Dedifferentiated amniotic fluid mesenchymal stem cell (primary cell): ENCODE measurements at regions not wholly inside any gene's neighbourhood (a gene's known extent, or its start where the extent isn't known, plus 50 kb on each side); places are given as distances from the start of the nearest gene placed in this dataset.

Experiments
- DNase-seq: peaks from one replicate; pipeline ENCODE4 v3.0.0-alpha.2; 2016; ENCODE audit errors: extremely low spot score

DNA sequence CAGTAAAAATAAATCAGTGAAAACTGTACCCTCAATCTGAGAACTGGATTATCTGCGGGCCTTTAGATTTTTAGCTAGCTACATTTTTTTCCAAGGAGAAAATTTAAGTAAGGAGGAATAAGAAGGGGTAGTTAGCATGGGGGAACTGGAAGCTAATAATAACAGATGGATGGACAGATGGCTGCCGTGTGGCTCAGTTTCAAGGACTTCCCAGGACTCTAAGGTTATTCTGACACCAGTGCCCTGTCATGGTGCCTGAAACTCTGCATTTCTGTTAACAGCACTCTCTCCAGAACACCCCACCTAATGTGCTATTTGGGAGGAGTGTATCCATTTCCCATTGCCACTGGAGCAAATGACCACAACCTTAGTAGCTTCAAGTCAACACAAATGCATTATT, 75.7 kb upstream of the PDE1C start:
- DNase-seq, result no peak

GRCh38 chr7:32144676-32145075, 74.5 kb upstream of the PDE1C start:
- no peak for DNase-seq

GRCh38 chr7:32143301-32143700, 73.1 kb upstream of the PDE1C start:
- DNase-seq, result no peak

- peak; percentile 44 for DNase-seq
Observed at GRCh38 chr7:32142649-32143048, 72.4 kb upstream of the PDE1C start.

GRCh38 chr7:32140210-32140939, 70.2 kb upstream of the PDE1C start:
- no peak for DNase-seq

GRCh38 chr7:32137059-32137458, 66.9 kb upstream of the PDE1C start:
- no peak for DNase-seq

DNA sequence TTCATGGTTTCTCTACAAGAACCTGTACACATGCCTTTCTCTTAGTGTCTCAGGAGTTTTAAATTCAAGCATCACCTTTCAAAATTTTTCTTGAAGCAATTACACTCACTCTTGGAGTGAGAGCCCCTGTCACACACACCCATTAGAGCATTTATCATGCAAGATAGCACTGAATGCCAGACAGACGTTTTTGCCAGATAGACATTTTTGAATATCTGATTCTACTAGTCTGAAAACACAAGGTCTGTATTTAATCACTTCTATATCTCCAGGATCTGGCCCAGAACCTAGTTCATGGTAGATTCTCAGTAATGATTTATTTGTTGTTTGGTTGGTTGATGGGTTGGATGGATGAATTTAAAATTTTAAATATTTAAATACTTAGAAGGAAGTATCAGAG, 60.9 kb upstream of the PDE1C start:
- DNase-seq, result no peak

DNA sequence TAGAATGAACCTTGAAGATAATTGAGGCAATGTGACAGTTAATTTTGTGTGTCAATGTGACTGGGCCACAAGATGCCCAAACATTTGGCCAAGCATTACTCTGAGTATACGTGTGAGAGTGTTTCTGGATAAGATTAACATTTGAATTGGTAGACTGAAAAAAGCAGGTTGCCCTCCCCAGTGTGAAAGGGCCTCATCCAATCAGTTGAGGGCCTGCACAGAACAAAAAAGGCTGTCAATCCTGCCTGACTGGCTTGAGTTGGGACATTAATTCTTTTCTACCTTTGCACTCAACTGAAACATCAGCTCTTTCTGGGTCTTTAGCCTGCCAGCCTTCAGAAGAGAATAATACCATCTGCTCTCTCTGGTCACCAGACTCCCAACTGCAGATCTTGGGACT, 56.6 kb upstream of the PDE1C start:
- DNase-seq, result no peak
